ENCODE measurements at regions not wholly inside any gene's neighbourhood (a gene's known extent, or its start where the extent isn't known, plus 50 kb on each side); places are given as distances from the start of the nearest gene placed in this dataset.

- TF ChIP-seq EZH2 (IDR thresholded peaks at IDR 0.05; ENCODE audit: insufficient read depth, poor library complexity, severe bottlenecking) (no peak), EZH2phosphoT487 (IDR thresholded peaks at IDR 0.05; ENCODE audit: insufficient read depth, low read depth) (0 out of 2 replicates have a peak, but pooled peaks have one; percentile 30)
These were observed 237.3 kb downstream of the OSR1 start for GRCh38 chr2:19120941-19121750.
